ENCODE measurements at regions not wholly inside any gene's neighbourhood (a gene's known extent, or its start where the extent isn't known, plus 50 kb on each side); places are given as distances from the start of the nearest gene placed in this dataset.

- Histone ChIP-seq H3K9me3 (ENCODE audit: low read length) (no peaks in the 10 kb centered on the region), H3K4me1 (ENCODE audit: insufficient read depth, low read length, severe bottlenecking) (no peaks in the 10 kb centered on the region), H3K27me3 (ENCODE audit: insufficient read depth, low read length) (no peaks in the 10 kb centered on the region), H3K79me2 (ENCODE audit: insufficient read depth, low read length) (no peaks in the 10 kb centered on the region), H2AFZ (ENCODE audit: low read length) (no peak overlapping the region), H3K9me2 (ENCODE audit: low read depth, low read length) (no peaks in the 10 kb centered on the region), H3K36me3 (ENCODE audit: insufficient read depth, low read length) (no peaks in the 10 kb centered on the region), H3K4me3 (ENCODE audit: low read depth, low read length, poor library complexity, severe bottlenecking) (no peak overlapping the region), H3K27ac (ENCODE audit: low read depth, low read length, poor library complexity, severe bottlenecking) (no peak overlapping the region), H3F3A (ENCODE audit: insufficient read depth, low read length) (no peaks in the 10 kb centered on the region), H3K4me2 (ENCODE audit: low read length) (no peak overlapping the region), H3K9ac (ENCODE audit: low read length) (no peak overlapping the region), H4K20me1 (ENCODE audit: insufficient read depth, low read length) (no peaks in the 10 kb centered on the region)
- TF ChIP-seq EZH2 (IDR thresholded peaks at IDR 0.05; ENCODE audit: borderline replicate concordance, low read length): no peak
- TF ChIP-seq CTCF (IDR thresholded peaks at IDR 0.05; ENCODE audit: low read length): no peak
Measured at GRCh38 chr12:45623221-45623620, 106.3 kb upstream of the ARID2 start.

- no peak overlapping the region for H3K9ac ChIP-seq (ENCODE audit: low read length)
- no peaks in the 10 kb centered on the region for H3K79me2 ChIP-seq (ENCODE audit: insufficient read depth, low read length)
- no peak overlapping the region for H3K4me2 ChIP-seq (ENCODE audit: low read length)
- H3K9me3 ChIP-seq (ENCODE audit: low read length): no peaks in the 10 kb centered on the region
- H2AFZ ChIP-seq (ENCODE audit: low read length): no peak overlapping the region
- no peak overlapping the region for H3K27ac ChIP-seq (ENCODE audit: low read depth, low read length, poor library complexity, severe bottlenecking)
- TF ChIP-seq CTCF (IDR thresholded peaks at IDR 0.05; ENCODE audit: low read length) (no peak), EZH2 (IDR thresholded peaks at IDR 0.05; ENCODE audit: borderline replicate concordance, low read length) (no peak)
- no peaks in the 10 kb centered on the region for H3F3A ChIP-seq (ENCODE audit: insufficient read depth, low read length)
- no peaks in the 10 kb centered on the region for H3K27me3 ChIP-seq (ENCODE audit: insufficient read depth, low read length)
- H3K4me3 ChIP-seq (ENCODE audit: low read depth, low read length, poor library complexity, severe bottlenecking): no peak overlapping the region
- no peaks in the 10 kb centered on the region for H3K4me1 ChIP-seq (ENCODE audit: insufficient read depth, low read length, severe bottlenecking)
- no peaks in the 10 kb centered on the region for H4K20me1 ChIP-seq (ENCODE audit: insufficient read depth, low read length)
- no peaks in the 10 kb centered on the region for H3K36me3 ChIP-seq (ENCODE audit: insufficient read depth, low read length)
- H3K9me2 ChIP-seq (ENCODE audit: low read depth, low read length): no peaks in the 10 kb centered on the region
Measured at GRCh38 chr12:45623940-45624339, 105.6 kb upstream of the ARID2 start.

- no peak overlapping the region for H3K4me3 ChIP-seq (ENCODE audit: low read depth, low read length, poor library complexity, severe bottlenecking)
- H2AFZ ChIP-seq (ENCODE audit: low read length): no peak overlapping the region
- H3K9ac ChIP-seq (ENCODE audit: low read length): no peak overlapping the region
- no peak overlapping the region for H3K27ac ChIP-seq (ENCODE audit: low read depth, low read length, poor library complexity, severe bottlenecking)
- no peaks in the 10 kb centered on the region for H3K4me1 ChIP-seq (ENCODE audit: insufficient read depth, low read length, severe bottlenecking)
- H3K9me2 ChIP-seq (ENCODE audit: low read depth, low read length): no peaks in the 10 kb centered on the region
- H4K20me1 ChIP-seq (ENCODE audit: insufficient read depth, low read length): no peaks in the 10 kb centered on the region
- no peaks in the 10 kb centered on the region for H3K36me3 ChIP-seq (ENCODE audit: insufficient read depth, low read length)
- no peaks in the 10 kb centered on the region for H3K27me3 ChIP-seq (ENCODE audit: insufficient read depth, low read length)
- no peaks in the 10 kb centered on the region for H3K79me2 ChIP-seq (ENCODE audit: insufficient read depth, low read length)
- no peak overlapping the region for H3K4me2 ChIP-seq (ENCODE audit: low read length)
- no peaks in the 10 kb centered on the region for H3K9me3 ChIP-seq (ENCODE audit: low read length)
- no peak for TF ChIP-seq CTCF (IDR thresholded peaks at IDR 0.05; ENCODE audit: low read length)
- TF ChIP-seq EZH2 (IDR thresholded peaks at IDR 0.05; ENCODE audit: borderline replicate concordance, low read length): no peak
- no peaks in the 10 kb centered on the region for H3F3A ChIP-seq (ENCODE audit: insufficient read depth, low read length)
Measured at GRCh38 chr12:45626965-45627364, 102.5 kb upstream of the ARID2 start.
